ENCODE measurements at regions not wholly inside any gene's neighbourhood (a gene's known extent, or its start where the extent isn't known, plus 50 kb on each side); places are given as distances from the start of the nearest gene placed in this dataset.

DNA sequence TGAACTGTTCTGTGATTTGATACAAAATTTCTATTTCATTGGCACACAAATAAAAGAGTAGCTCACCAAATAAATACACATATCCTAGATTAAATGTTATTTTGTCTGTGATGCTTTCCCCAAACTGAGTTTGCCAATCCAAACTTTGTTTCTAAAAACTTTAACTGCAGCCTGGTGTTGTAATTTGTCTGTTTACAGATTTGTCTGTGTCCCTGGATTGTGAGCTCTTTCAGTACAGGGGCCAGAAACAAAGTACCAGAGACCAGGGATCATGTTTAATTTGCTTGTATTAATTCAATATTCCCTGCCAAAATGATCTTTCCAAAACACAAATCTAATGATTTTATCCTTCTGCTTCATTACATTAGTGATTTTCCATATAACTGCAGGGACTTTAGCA, 1044.6 kb upstream of the GJE1 start:
- DNase-seq (ENCODE audit: low read depth) = no peak

DNA sequence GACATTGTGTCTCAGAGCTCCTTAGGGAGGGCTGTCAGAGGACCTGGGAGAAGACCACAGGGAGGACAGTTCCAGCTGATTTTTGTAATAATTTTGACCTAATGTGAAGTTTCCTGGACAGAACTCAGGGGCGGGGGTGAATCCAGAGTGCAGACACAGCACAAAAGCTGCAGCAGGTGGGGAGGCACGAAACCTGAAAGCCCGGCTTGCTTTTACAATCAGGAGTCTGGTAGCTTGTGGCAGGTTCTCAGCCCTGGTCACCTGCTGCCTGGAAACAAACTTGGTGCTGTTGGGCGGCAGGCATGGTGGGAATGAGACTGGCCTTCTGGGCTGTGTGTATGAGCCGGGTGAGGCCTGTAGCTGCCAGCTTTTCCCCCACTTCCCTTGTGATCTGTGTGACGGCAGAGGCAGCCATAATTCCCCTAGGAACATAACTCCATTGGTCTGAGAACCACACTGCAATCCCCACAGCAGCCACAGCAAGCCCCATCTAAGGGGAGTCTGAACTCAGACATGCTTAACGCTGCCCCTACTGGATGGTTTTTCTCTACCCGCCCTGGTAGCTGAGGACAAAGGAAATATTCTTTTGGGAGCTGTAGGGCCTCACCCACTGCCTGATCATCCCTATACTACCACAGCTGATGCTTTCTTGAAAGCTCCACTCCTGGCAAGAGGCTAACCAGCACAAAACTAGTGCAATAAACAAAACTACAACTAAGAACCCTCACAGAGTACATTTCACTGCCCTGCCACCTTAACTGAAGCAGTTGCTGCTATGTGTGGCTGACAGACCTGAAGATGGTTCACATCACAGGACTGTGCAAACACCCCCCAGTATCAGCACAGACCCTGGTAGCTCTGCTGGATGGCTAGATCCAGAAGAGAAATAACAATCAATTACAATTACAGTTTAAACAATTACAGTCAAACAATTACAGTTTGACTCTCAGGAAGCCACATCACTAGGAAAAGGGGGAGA, 1055.1 kb upstream of the GJE1 start:
- DNase-seq (ENCODE audit: low read depth) = peak; percentile 11

DNA sequence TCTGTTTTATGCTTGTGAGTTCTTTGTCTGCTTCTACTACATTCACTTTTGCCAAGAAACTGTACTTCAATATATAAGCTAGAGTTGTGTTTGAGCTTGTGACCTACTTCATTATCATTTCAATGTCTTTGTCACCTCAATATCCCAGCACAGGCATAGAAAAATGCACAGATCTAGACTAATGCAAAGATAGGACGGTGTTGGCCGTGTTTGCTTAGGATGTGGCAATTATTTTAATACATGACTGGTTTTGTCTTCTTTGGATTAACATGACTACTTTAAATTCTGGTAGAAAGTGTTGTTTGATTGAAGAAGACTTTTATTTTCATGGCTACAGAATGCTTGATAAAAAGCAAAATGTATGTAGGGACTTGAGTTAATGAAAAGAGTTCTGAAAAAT, 1075.0 kb upstream of the GJE1 start:
- DNase-seq (ENCODE audit: low read depth) = no peak

DNA sequence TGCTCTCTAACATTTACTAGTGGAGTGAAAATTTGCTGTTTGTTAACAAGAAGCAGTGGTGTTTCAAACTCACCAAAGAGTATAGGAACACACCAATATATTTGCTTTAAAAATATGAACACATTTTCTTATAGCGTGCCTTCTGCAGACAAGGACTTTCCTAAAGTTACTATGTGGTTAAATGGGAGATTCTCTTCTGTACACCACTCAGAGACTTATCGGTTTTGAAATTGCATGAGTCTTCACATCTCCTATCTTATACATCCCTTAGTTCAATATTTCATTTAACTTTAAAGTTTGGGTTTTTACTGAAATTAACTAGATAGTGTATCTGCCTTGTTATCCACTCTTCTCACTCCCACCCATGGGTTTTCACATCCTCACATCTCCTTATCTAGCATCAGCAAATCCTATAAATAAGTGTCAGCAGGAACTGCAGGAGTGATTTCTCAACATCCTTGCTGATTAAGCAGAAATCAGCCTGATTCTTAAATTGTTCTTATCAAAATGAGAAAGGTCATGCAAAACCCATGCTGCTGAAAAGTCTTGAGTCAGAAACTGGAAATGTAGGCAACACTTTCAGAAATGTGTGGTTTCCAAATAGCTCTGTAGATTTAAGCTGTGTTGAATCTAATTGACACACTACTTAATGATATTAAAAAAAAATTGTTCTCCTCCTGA, 1075.6 kb upstream of the GJE1 start:
- DNase-seq (ENCODE audit: low read depth) = peak; percentile 95

DNA sequence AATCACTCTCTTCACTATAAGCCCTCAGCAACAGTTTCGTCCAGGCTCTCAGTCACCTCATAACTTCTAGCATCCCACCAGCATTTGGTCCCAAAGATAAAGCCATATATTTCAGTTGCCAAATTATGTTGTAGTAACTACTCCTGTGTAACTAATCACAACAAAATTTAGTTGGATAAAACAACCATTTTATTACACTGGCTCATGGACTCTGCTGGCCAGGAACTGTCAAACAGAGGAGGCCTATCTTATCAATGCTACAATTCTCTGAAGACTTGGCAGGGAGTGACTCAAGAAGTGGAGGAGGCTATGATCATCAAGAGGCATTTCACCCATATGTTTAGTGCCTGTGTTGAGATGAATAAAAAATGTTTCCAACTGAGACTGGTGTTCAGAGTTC, 1082.3 kb upstream of the GJE1 start:
- DNase-seq (ENCODE audit: low read depth) = peak; percentile 72

DNA sequence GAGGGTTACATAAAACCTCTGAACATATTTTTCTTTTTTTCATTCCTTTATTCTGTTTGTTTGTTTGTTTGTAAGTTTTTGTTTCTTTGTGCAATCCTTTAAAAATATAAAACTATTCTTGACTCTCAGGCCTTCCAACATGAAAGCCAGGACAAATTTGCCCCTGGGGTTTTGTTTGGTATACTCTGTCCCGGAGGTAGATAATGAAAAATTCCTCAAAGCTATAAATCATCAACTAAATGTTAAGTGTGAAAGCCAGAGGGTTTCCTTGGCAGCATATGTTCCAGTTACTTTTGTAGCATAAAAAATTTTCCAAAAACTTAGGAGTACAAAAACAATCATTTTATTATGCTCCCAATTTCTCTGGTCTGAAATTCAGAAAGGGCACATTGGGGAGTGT, 1084.3 kb upstream of the GJE1 start:
- DNase-seq (ENCODE audit: low read depth) = no peak

DNA sequence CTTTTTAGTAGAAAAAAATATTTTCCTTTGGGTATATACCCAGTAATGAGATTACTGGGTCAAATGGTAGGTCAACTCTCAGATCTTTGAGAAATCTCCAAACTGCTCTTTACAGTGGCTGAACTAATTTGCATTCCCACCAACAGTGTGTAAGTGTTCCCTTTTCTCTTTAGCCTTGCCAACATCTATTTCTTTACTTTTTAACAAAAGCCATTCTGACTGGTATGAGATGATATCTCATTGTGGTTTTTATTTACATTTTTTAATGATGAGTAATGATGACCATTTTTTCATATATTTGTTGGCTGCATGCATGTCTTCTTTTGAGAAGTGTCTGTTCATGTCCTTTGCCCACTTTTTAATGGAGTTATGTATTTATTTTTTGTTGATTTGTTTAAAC, 1086.2 kb upstream of the GJE1 start:
- DNase-seq (ENCODE audit: low read depth) = peak; percentile 55

DNA sequence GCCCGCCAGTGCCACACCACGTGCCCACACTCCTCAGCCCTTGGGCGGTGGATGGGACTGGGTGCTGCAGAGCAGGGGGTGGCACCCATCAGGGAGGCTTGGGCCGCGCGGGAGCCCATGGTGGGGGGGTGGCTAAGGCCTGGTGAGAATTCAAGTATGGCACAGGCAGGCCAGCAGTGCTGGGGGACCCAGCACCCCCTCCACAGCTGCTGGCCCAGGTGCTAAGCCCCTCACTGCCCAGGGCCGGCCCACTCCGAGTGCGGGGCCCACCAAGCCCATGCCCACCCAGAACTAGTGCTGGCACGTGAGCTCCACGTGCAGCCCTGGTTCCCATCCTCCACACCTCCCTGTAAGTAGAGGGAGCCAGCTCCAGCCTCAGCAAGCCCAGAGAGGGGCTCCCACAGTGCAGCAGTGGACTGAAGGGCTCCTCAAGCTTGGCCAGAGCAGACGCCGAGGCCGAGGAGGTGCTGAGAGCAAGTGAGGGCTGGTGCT, 1091.1 kb upstream of the GJE1 start:
- no peak for DNase-seq (ENCODE audit: low read depth)

DNA sequence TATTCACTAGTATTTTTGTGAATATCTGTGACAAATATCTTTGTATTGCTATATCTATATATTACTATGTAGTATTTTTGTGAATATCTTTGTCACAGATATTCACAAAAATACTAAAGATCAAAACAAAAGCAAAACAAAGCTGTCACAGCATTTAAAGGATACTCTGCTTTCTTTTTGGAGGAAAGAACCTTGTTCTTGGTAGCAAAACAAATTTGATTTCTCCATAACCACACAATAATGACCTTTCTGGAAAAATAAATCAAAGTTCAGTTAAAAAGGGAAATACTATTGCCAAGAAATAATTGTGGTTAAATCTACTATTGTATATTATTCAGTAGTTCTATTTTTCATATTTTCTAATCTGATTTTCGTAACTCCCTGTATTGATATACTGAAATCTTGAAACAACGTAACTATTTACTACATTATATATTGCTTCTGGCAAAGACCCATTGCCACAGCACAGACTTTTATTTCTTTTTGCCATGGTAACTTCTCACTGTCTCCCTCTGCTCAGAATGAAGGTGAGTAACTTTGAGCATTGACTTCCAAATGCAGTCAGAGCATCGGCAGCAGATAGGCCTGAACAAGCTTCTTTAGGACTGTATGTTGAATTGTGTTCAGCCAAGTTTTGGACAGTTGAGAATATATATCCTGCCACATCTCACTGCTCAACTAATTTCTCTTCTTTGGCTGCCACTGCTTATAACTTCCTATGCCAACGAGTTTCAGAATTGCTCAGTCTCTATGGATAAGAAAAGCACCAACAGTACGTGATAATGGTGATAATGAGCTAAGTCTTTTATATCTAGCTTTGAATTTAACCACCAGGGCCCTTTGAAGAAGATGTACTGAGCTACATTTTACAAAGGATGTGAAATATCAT, 1097.2 kb upstream of the GJE1 start:
- DNase-seq (ENCODE audit: low read depth) = no peak

DNA sequence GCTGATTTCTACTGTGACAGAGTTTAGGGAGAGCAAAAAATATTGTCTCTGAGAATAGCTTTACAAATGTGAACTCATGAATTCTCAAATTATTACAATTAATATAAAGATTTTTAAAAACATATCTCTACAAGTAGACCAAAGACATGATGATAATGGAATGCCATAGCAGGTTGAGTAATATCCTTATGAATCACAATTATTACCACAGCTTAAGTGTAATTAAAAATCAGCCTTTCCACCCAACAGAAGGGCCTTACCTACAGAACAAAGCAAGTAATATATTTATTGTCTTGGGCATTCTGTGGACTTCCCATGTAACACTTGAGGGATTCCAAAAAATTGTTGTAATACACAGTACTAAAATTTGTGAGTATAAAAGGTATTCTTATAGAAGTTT, 1099.6 kb upstream of the GJE1 start:
- DNase-seq (ENCODE audit: low read depth) = peak; percentile 78

DNA sequence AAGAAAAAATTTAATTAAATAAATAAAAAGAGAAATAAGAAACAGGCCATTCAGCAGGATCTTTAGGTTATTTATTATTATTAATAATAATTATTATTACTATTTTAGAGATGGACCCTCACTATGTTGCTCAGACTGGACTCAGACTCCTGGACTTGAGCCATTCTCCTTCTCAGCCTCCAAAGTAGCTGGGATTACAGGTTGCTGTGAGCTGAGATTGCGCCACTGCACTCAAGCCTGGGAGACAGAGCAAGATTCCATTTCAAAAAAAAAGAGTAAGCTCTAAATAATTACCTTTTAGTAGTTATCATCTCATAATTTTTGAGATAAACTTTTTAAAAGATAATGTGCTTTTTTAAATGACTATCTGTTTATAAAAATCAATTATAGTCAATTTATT, 1102.8 kb upstream of the GJE1 start:
- DNase-seq (ENCODE audit: low read depth) = peak; percentile 58

DNA sequence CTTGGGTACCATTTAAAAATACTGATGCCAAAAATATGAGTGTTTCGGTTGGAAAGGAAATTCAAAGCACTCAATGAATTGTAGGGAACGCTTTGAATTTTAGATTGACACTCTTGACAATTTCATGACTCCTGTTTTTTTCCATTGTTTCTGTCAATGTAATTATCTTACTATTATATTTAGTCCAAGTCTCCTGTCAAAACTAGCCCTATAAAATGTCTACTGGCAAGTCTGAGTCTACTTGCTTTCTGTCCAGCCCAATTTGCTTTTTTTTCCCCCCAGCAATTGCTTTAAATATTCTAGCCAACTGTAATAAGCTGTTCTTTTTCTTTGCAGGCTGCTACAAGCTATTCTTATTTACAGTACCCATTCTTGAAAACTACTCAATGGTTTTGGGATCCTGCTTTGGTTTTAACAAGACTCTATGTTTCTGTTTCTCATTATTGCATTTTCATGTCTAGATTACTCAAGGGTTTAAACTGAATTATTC, 1103.9 kb upstream of the GJE1 start:
- no peak for DNase-seq (ENCODE audit: low read depth)

DNA sequence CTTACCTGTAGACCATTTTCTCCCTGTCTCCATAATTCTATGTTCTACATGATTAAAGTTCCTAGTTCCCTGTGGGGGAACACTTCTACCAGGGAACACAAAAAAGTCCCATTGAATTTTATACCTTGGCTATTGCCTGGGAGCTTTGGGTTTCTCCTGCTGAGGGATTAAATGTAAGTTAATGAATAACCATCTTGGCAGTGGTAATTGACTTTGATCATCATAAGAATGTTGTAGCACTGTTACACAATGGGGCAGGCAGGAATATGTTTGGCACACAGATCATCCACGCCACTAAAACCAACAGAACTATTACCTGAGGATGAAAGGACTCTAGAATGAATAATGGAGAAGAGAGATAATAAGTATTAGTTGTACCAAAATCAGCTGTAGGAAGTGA, 1106.2 kb upstream of the GJE1 start:
- no peak for DNase-seq (ENCODE audit: low read depth)

DNA sequence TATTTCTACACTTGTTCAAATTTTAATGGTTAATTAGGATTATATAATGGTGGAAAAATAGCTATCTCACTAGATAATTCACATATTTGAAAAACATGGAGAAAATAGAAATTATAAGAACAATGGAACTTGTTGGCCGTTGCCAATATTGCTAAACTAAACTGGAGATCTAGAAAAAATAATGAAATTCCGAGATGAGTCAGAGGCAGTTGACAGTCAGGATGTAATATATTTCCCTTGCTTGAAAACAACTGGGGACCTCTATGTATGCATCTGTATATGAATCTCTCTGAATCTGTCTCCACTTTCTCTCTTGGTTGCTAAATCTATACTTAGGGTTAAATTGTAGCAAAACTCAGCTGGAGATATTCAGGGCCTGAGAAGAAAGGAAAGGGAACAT, 1108.2 kb upstream of the GJE1 start:
- DNase-seq (ENCODE audit: low read depth) = no peak

DNA sequence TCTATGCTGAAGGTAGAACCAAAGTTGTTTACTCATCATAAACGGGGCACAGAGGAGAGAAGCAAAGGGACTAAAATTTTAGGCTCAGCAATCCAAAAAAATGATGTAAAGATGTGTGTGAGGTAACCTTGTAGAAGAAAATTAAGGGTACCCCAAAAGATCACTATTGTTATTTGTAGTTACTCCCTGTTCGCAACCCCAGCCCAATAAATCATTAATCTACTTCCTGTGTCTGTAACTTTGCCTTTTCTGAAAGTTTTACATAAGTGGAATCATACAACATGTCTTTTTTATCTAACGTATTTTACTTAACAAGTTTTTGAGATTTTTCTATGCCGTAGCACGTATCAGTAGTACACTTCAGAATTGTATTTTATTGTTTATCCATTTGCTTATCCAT, 1114.8 kb upstream of the GJE1 start:
- DNase-seq (ENCODE audit: low read depth) = no peak

DNA sequence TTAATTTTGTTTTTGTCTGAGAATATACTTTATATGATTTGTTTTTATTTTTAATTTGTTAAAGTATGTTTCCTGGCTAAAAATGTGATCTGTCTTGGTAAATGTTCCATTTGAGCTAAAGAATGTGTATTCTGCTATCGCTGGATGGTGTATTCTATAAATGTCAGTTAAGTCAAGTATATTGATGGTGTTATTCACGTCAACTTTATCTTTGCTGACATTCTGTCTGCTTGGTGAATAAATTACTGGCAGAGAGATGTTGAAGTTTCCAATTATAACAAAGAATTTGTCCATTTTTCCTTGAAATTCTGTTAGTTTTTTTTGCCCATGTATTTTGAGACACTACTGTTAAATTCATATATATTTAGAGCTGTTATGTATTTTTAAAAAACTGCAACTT, 1131.8 kb upstream of the GJE1 start:
- no peak for DNase-seq (ENCODE audit: low read depth)

DNA sequence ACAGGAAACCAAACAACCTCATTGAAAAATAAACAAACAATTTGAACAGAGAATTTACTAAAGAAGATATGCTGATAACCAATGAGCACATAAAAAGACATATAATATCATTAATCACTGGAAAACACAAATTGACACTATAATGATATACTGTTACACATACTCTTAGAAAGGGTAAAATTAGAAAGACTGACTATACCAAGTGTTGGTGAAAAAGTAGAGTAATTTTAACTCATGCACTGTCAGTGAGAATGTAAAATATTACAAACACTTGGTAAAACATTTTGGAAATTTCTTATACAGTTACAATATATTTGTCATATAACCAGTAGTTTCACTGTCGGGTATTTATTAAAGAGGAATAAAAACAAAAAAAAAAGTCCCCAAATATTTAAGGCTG, 1139.2 kb upstream of the GJE1 start:
- DNase-seq (ENCODE audit: low read depth) = no peak

DNA sequence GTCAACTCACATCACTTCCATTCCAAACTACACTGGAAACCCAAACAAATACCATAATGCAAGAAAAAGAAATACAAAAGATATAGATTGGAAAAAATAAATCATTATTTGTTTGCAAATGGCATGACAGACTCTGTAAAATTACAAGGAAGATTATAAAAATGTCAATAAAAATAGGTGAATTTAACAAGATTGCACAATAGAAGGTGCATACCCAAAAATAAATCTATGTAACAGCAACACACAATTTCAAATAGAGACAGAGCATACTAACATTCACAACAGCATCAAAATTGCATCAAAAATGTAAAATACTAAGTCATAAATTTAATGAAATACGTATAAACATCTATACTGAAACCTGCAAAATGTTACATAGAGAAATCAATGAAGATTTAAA, 1140.0 kb upstream of the GJE1 start:
- no peak for DNase-seq (ENCODE audit: low read depth)

DNA sequence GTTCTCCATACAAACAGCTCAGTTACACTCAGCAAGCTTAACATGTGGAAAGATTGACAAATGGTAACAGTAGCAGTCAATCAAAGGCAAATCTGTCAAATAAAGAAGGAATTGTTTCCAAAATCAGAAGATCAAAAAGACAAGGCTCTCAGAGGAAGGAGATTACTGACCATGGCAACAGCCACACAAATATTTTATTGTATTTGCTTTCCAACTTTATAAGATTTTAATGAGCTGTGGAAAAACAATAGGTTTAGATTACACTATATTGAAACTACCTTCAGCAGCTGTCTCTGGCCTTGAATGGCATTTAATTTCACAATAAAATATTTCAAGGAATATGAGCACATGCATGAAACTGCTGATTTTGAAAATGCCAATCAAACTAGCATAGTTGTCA, 1143.9 kb upstream of the GJE1 start:
- DNase-seq (ENCODE audit: low read depth) = peak; percentile 12

DNA sequence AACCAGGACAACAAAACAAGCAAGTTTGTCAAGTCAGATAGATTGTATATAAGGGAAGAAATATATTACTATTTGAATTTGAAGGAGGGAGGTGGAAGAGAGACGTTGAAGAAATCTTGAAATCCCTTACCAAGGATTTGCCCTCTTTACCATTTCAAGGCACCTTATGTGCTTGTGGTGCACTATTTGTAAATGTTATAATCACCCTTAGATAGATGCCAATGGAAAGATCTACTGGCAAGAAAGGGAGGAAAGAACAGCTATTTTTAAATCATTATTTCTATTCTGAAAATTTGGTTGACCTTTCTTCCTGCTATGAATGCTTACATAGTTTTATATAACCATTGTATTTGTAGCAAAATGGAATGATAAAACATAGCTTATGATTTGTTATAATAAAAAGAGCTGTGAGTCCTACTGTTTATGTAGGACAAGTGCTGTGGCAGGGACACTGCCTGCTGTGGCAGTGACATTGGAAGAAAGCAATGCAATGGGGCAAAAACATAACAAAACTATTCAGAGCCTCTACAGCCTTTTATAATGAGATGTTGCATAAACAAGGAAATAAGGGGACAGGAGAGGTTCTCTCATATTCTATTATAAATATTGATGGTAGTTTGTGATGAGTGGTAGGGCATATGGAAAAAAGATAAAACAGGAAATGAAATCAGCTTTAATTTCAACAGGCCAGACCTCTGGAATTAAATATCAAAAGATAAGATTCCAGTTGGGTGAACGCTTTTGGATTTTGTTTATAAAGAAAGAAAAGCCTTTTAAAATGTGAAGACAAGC, 1145.2 kb upstream of the GJE1 start:
- no peak for DNase-seq (ENCODE audit: low read depth)

DNA sequence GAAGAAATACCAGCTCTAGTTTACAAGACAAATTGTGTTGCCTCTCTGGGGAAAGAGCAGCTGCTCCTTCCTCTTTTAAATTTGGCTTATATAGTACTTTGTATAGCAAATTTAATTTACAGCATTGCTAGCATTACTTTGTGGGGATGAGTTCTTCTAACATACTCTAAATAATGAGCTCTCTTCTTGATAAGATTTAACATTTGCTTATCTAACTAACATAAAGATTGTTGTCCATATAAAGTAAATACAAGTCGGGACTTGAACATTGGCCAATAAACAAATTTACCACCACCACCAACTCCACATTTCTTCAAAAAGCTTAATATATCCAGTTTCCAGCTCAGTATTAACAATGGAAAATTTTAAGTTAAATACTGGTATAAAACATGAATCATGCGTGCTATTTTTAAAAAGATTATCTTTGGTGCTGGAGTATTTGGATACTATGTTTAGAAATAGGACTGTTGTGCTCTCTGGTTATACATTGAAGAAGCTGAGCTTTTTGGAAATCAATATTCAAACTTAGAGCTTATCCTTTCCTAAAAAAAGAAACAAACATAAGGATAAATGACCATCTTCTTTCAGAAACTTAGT, 1146.9 kb upstream of the GJE1 start:
- DNase-seq (ENCODE audit: low read depth) = peak; percentile 2
